Dedifferentiated amniotic fluid mesenchymal stem cell (primary cell): ENCODE measurements at regions not wholly inside any gene's neighbourhood (a gene's known extent, or its start where the extent isn't known, plus 50 kb on each side); places are given as distances from the start of the nearest gene placed in this dataset.
"Not testable (repeated sequence)": the region's sequence is repeated elsewhere in the genome, so short reads cannot be mapped to it uniquely, and the experiment has no call there.

ENCODE experiments used
- DNase-seq: peaks from one replicate; pipeline ENCODE4 v3.0.0-alpha.2; 2016; ENCODE audit errors: extremely low spot score

DNA sequence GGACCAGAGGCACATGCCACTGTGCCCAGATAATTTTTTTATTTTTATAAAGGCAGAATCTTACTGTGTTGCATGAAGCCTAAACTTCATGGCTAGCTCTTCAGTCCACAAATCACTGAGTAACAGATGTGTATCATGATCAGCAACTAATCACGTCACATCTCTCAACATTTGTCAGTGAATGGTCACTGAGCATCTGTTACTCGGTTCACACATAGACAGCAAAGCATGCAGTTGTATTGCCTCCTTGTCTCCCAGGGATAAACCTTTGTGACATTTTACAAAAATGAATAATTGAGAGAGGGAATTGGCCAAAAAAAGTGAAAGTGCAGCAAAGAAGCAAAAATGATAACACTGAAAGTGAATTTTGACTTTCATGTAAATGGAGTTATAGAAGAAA lies 85.9 kb upstream of the BTG1 start:
- DNase-seq: not testable (repeated sequence)

DNA sequence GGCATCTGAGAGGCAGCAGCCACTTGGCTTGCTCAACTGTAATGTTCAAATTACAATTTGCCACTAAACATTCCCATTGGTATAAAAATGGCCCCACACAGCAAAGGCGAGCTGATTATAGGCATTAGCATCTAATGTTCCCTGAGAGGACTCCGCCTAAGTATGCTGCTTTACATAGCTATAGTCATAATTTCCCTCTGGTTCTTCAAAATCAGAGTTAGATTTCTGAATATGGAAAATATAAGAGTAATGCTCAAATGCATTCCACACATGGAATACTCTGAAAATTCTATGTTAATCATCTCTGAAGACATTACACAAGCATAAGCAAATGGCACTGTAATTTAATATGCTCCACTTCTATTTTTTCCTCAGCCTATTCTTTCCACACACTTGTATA lies 83.7 kb upstream of the BTG1 start:
- DNase-seq: no peak

GRCh38 chr12:92226961-92227360 lies 81.3 kb upstream of the BTG1 start:
- no peak for DNase-seq

DNA sequence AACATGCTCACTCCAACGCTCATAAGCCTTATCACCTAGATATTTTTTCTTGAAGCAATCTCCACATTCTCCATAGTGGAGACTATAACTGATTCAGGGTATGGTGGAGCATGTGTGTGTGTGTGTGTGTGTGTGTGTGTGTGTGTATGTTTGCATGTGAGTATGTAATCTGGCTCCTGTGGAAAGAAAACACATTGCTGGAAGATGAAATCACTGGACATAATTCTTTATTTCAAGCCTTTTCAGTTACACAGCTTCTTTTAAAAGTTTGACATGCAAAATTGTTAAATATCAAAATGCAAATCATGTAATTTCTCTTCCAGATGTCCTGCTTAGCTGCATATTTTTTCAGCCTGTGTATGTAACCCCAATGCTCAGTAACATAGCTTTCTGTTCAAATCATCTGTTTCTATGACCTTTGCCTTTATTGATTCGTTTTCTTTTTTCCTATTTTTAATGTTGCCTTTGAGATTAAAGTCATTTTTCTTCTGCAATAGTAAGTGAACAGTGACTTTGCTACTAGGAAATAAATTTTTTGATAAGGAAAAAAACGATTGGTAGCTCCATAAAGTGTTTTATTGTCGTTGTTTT lies 80.5 kb upstream of the BTG1 start:
- DNase-seq: peak; percentile 51

DNA sequence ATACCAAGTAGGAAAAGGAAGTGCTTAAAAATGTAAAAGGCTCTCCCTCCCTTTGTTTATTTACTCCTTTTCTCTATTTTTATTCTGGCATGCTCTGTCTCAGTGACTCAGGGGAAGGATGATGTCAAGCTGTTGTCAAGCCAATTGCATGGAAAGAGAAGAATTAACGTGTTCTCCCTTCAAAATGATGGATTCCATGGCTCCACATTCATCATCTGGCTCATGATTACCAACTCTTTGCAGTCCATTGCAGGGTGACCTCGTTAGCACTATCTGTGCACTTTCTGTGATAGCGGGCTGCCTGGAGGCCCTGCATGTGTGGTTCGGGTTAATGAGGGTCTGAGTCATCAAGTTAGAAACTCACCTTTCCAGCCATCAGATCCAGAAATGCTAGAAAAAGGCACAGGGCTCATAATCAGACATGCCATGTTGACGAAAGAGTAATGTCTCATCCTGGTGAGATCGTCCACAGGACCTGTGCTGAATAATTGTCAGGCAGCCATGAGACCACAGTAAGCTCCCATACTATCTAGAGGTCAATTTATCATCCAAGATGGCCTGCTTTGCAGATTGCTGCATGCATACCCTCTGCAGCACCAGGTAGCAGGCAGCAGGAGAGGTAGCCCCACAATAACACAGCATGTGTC lies 79.2 kb upstream of the BTG1 start:
- peak; percentile 31 for DNase-seq

GRCh38 chr12:92223481-92223880 lies 77.8 kb upstream of the BTG1 start:
- no peak for DNase-seq

DNA sequence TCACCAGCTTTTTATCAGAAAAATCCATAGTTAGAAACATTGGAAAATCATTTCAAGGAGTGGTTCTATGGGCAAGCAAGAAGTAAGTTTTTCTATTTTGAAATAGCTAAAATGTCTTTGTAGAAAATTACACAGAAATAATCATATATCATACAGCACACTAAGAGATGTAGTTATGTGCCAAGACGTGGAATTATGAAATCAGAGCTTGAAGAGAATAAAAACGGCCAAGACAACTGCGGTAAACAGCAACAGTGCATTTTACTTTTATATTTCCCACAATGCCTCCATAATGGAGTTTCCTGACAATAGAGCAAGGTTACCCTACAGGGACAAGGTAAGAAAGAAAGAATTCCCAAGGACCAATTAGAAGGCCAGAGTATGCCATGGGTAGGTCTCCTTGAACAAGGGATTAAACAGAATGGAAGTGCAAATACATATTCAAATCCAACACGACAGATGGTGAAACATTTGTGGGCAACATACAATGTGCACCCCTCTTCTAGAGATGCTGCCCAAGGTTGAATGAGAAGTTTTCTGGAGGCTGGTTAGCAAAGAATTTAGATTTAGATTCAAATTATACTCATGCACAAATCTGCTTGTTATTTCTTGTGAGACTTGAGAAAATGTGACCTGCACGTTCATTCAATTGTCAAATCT lies 76.1 kb upstream of the BTG1 start:
- no peak for DNase-seq

DNA sequence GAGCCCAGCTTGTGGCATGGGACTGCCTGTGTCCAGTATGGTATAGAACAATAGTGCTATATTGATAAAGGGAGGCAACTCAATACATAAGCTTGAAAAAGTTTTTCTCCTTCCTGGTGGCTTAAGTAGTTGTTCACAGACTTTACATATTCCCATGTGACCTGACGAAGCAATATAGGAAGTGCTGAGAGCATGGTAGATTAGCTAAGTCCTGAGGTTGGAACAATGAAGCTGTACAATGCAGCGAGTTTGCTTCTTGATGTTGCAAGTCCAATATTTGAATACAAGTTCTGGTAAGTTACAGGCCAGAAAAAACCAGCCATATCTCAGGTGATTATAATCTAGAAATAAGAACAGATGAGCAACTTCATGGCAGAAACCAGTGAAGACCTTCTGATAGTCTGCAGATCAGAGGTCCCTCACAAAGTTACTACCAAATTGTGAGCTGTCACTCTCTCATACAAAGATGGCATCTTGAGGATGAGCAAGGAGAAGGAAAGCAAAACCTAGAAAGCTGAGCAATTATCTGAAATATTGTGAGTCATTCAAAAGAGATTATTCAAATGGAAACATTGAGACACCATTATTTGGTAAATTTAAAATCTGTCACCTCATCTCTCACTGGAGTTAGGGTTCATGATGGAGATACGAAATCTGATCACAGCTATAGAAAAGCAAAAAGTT lies 72.9 kb upstream of the BTG1 start:
- no peak for DNase-seq

DNA sequence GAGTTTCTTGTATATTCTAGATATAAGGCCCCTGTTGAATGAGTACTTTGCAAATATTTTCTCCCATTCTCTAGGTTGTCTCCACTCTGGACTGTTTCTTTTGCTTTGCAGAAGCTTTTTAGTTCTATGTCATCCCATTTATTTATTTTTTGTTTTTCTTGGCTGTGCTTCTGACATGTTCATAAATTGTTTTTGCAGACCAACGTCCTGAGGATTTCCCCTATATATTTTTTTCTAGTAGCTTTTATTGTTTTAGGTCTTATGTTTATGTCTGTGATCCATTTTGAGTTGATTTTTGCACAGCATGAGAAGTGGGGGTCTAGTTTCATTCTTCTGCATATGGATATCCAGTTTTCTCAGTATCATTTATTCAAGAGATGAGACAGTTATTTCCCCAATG lies 70.4 kb upstream of the BTG1 start:
- no peak for DNase-seq

DNA sequence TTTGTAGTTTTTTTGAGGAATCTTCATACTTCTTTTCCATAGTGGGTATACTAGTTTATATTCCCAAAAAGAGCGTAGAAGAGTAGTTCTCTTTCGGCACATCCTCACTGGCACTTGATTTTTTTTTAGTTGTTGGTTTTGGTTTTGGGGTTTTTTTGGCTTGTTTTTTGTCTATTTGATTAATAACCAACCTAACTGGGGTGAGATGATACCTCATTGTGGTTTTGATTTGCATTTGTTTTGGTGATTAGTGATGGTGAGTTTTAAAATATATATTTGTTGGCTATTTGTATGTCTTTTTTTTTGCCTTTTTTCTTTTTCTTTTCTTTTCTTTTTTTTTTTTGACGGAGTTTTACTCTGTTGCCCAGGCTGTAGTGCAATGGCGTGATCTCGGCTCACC lies 69.7 kb upstream of the BTG1 start:
- no peak for DNase-seq

DNA sequence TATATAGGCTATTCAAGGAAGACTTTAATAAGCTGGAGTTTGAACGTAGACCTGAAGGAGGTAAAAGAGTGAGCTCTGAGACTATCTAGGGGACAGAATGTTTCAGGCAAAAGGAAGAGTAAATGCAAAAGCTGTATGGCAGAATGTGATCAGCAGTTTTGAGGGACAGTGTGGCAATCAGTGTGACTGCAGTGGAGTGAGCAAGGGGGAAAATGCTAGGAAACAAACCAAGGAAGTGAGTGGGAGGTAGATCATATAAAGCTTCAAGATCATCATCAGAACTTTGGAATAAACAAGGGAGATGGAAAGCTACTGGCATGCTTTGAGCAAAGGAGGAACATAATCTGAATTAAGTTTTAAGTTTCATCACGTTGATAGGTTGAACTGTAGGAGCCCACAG lies 67.5 kb upstream of the BTG1 start:
- DNase-seq: no peak

- no peak for DNase-seq
Measured at GRCh38 chr12:92210071-92210470, 64.4 kb upstream of the BTG1 start.

- no peak for DNase-seq
Measured at GRCh38 chr12:92208613-92209121, 63.0 kb upstream of the BTG1 start.

DNA sequence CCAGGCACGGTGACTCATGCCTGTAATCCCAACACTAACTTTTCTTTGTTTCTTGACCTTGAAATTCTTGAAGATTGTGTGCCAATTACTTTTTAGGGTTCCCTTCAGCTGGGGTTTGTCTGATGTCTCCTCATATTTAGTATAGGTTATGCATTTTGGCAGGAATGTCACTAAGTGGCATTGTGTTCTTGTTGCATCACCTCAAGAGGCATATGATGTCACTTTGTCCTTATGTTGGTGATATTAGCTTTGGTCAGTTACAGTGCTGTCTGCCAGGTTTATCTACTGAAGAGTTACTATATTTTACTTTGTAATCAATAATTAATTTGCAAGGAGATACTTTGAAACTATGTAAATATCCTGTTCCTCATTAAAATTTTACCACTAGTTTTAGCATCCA lies 61.0 kb upstream of the BTG1 start:
- DNase-seq: no peak

DNA sequence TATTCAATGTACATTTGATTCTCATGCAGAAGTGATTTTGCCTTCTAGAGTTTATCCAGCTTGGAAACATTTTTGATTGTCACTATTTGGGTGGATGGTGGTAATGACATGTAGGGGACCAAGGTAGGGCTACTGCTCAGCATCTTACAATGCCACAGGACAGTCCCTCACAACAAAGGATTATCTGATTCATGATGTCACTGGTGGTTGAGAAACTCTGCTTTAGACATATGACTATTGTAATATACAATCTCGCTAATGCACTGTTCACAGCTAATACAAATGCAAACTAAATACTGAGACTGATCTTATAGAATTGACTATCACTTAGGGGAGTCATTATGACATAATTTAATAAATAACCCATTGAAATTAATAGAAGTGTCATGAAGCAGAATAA lies 60.4 kb upstream of the BTG1 start:
- DNase-seq: no peak

- DNase-seq: no peak
Measured at GRCh38 chr12:92199819-92200576, 54.4 kb upstream of the BTG1 start.

- no peak for DNase-seq
Measured at GRCh38 chr12:92197815-92198214, 52.2 kb upstream of the BTG1 start.

DNA sequence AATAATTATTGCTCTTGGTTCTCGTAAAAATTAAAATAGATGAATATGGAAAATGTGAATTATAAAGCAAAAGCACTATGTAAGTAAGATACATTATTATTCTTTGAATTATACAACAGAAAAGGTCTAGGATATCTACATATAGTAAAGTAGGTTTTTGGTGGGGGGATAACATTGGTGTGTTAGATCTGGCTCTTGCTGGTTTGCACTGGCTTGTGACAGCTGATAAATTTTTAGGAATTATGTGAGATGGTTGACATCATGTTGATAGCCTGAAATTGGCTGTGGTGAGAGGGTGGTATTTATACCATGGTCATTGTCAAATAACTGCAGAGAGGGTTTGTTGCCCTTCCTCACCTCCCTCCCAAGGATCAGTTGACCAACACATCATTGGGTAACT lies 50.7 kb upstream of the BTG1 start:
- no peak for DNase-seq
